Keratinocyte (primary cell): ENCODE measurements at regions not wholly inside any gene's neighbourhood (a gene's known extent, or its start where the extent isn't known, plus 50 kb on each side); places are given as distances from the start of the nearest gene placed in this dataset.

ENCODE experiments used
- DNase-seq: peaks from one replicate; pipeline ENCODE4 v3.0.0-alpha.2; 2011; ENCODE audit warnings: low read depth, missing footprints, low spot score
- FAIRE-seq: peaks from 2 replicates; lab custom pipeline; 2011; peaks lifted over from hg19 to GRCh38; lab: Jason Lieb, UNC
- H2AFZ ChIP-seq: 2 replicates; pipeline ENCODE4 v1.6.0; 2012; ENCODE audit warnings: low read length, control low read depth, inconsistent platforms; ENCODE audit not compliant: control insufficient read depth
- H3K27ac ChIP-seq: 2 replicates; pipeline ENCODE4 v1.5.1; 2011; ENCODE audit warnings: low read length; ENCODE audit not compliant: control insufficient read depth, insufficient read depth
- H3K27me3 ChIP-seq: 3 replicates; pipeline ENCODE4 v1.6.0; 2011; ENCODE audit warnings: low read length; ENCODE audit not compliant: control insufficient read depth, insufficient read depth; ENCODE audit errors: extremely low read depth
- H3K36me3 ChIP-seq, 2 experiments: 2 replicates in 1 of 2; 3 replicates in 1 of 2; pipeline ENCODE4 v1.5.1; 2011; ENCODE audit warnings: low read length in 2 of 2, mild to moderate bottlenecking in 1 of 2; ENCODE audit not compliant: control insufficient read depth in 2 of 2, insufficient read depth in 2 of 2; ENCODE audit errors: extremely low read depth in 1 of 2
- H3K4me1 ChIP-seq: 3 replicates; pipeline ENCODE4 v1.5.1; 2011; ENCODE audit warnings: low read length; ENCODE audit not compliant: control insufficient read depth, insufficient read depth; ENCODE audit errors: extremely low read depth
- H3K4me2 ChIP-seq: 3 replicates; pipeline ENCODE4 v1.6.0; 2011; ENCODE audit warnings: low read depth, low read length; ENCODE audit not compliant: control insufficient read depth, insufficient read depth; ENCODE audit errors: extremely low read depth
- H3K4me3 ChIP-seq, 3 experiments: fragments of 200-600 bp in 1 of 3; sonication (generic) in 1 of 3; 2 replicates in 2 of 3; 3 replicates in 1 of 3; pipeline ENCODE4 v1.5.1; 2011 to 2016; ENCODE audit warnings: low read length in 3 of 3, mild to moderate bottlenecking in 3 of 3, control low read depth in 2 of 3, inconsistent platforms in 1 of 3, low read depth in 1 of 3, mixed read lengths in 1 of 3, mixed run types in 1 of 3, moderate library complexity in 1 of 3; ENCODE audit not compliant: control insufficient read depth in 2 of 3, insufficient read depth in 2 of 3; ENCODE audit errors: extremely low read depth in 1 of 3
- H3K79me2 ChIP-seq: 2 replicates; pipeline ENCODE4 v1.6.0; 2012; ENCODE audit warnings: low read length; ENCODE audit not compliant: control insufficient read depth, insufficient read depth
- H3K9ac ChIP-seq: 3 replicates; pipeline ENCODE4 v1.6.0; 2011; ENCODE audit warnings: low read length; ENCODE audit not compliant: control insufficient read depth, insufficient read depth; ENCODE audit errors: extremely low read depth
- H3K9me1 ChIP-seq: 3 replicates; pipeline ENCODE4 v1.6.0; 2011; ENCODE audit warnings: low read length; ENCODE audit not compliant: control insufficient read depth, insufficient read depth; ENCODE audit errors: extremely low read depth
- H3K9me3 ChIP-seq: 2 replicates; pipeline ENCODE4 v1.5.1; 2012; ENCODE audit warnings: low read depth, low read length; ENCODE audit not compliant: control insufficient read depth
- H4K20me1 ChIP-seq: 3 replicates; pipeline ENCODE4 v1.6.0; 2011; ENCODE audit warnings: low read length; ENCODE audit not compliant: control insufficient read depth, insufficient read depth; ENCODE audit errors: extremely low read depth
- EZH2 ChIP-seq: IDR thresholded peaks from one replicate; pipeline ENCODE4 v1.6.1; 2012; ENCODE audit warnings: inconsistent platforms, mild to moderate bottlenecking, low read length, moderate library complexity
- dilution Hi-C: fragments of 300-500 bp; cut with MboI; formaldehyde crosslinking; loops from one replicate; pipeline ENCODE4 v1.7.0; 2020; ENCODE audit warnings: low sequenced_read_pairs; ENCODE audit not compliant: extremely low pct_ligation_motif_present
- TF ChIP-seq, protein P1 (sequence below), 3 experiments: IDR thresholded peaks in 1 of 3; conservative IDR thresholded peaks in 1 of 3; optimal IDR thresholded peaks in 1 of 3; 2 replicates in 2 of 3; 3 replicates in 1 of 3; pipeline versions ENCODE3 to v1.5.1; 2011; ENCODE audit warnings: low read length in 3 of 3, mild to moderate bottlenecking in 3 of 3, moderate library complexity in 2 of 3, control low read depth in 1 of 3, inconsistent platforms in 1 of 3; ENCODE audit not compliant: insufficient read depth in 2 of 3; ENCODE audit errors: extremely low read depth in 1 of 3

DNA sequence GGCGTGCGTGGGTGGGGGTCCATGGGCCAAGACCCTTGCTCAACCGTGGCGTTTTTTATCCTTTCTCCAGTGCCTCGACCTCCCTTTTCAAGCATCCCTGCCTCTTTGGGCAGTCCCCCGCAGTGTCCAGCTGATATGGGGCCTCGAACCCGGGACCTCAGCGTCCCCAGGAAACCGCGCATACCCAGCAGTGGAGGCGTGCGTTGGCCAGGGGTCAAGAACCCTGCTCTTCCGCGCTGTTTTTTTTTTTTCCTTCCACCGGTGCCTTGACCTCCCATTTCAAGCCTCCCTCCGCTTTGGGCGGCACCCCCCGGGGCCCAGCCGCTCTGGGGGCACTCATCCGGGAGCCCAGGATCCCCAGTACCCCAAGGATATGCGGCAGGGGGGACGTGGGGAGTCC is 325.8 kb downstream of the ALG10 start:
- H4K20me1 ChIP-seq = no peaks in the 10 kb centered on the region
- TF ChIP-seq, protein P1, sequence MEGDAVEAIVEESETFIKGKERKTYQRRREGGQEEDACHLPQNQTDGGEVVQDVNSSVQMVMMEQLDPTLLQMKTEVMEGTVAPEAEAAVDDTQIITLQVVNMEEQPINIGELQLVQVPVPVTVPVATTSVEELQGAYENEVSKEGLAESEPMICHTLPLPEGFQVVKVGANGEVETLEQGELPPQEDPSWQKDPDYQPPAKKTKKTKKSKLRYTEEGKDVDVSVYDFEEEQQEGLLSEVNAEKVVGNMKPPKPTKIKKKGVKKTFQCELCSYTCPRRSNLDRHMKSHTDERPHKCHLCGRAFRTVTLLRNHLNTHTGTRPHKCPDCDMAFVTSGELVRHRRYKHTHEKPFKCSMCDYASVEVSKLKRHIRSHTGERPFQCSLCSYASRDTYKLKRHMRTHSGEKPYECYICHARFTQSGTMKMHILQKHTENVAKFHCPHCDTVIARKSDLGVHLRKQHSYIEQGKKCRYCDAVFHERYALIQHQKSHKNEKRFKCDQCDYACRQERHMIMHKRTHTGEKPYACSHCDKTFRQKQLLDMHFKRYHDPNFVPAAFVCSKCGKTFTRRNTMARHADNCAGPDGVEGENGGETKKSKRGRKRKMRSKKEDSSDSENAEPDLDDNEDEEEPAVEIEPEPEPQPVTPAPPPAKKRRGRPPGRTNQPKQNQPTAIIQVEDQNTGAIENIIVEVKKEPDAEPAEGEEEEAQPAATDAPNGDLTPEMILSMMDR (optimal IDR thresholded peaks at IDR 0.05 in 1 of 3, IDR thresholded peaks at IDR 0.05 in 1 of 3, conservative IDR thresholded peaks at IDR 0.05 in 1 of 3; ENCODE audit: extremely low read depth in 1 of 3, insufficient read depth in 2 of 3, low read length in 3 of 3) = no peak
- no peak for TF ChIP-seq EZH2
- no peak overlapping the region for H3K9ac ChIP-seq
- no peaks in the 10 kb centered on the region for H3K9me1 ChIP-seq
- H3K4me1 ChIP-seq = no peaks in the 10 kb centered on the region
- no peaks in the 10 kb centered on the region for H3K79me2 ChIP-seq
- no peak overlapping the region for H3K27ac ChIP-seq
- H3K9me3 ChIP-seq = peaks cover 7% of the 10 kb centered on the region
- DNase-seq (no peak), FAIRE-seq (no peak)
- H3K4me3 ChIP-seq = no peak overlapping the region
- no peaks in the 10 kb centered on the region for H3K36me3 ChIP-seq
- H2AFZ ChIP-seq = no peak overlapping the region
- no peak overlapping the region for H3K4me2 ChIP-seq
- no peaks in the 10 kb centered on the region for H3K27me3 ChIP-seq
- dilution Hi-C loops = no loop called here

DNA sequence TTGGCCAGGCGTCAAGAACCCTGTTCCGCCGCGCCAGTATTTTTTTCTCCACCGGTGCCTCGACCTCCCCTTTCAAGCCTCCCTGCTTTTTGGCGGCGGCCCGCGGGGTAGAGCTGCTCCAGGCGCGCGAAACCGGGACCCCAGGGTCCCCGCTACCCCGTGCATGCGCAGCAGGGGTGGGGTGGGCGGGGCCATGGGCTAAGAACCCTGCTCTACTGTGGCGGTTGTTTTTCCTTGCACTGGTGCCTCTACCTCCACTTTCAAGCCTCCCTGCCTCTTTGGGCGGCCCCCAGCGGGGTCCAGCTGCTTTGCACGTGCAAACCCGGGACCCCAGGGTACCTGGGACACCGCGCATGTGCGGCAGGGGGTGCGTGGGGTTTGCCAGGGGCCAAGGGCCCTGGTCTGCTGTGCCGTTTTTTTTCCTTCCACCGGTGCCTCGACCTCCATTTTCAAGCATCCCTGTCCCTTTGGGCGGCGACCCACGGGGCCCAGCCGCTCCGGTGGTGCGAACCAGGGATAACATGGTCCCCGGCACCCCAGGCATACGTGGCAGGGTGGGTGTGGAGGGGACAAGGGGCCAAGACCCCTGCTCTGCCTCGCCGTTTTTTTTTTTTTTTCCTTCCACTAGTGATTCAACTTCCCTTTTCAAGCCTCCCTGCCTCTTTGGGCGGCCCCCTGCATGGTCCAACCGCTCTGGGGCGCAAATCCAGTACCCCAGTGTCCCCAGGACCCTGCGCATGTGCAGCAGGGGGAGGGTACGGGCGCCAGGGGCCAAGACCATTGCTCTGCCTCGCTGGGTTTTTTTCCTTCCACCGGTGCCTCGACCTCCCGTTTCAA is 326.8 kb downstream of the ALG10 start:
- no peaks in the 10 kb centered on the region for H4K20me1 ChIP-seq
- no peak for DNase-seq
- TF ChIP-seq, protein P1 (optimal IDR thresholded peaks at IDR 0.05 in 1 of 3, IDR thresholded peaks at IDR 0.05 in 1 of 3, conservative IDR thresholded peaks at IDR 0.05 in 1 of 3; ENCODE audit: extremely low read depth in 1 of 3, insufficient read depth in 2 of 3, low read length in 3 of 3) = no peak
- TF ChIP-seq EZH2 = no peak
- no peaks in the 10 kb centered on the region for H3K9me1 ChIP-seq
- dilution Hi-C loops = no loop called here
- H3K36me3 ChIP-seq = no peaks in the 10 kb centered on the region
- no peak overlapping the region for H3K27ac ChIP-seq
- no peak overlapping the region for H3K4me2 ChIP-seq
- no peak overlapping the region for H3K4me3 ChIP-seq
- no peak overlapping the region for H2AFZ ChIP-seq
- FAIRE-seq = no peak
- H3K9me3 ChIP-seq = peaks cover 3% of the 10 kb centered on the region
- no peak overlapping the region for H3K9ac ChIP-seq
- H3K4me1 ChIP-seq = no peaks in the 10 kb centered on the region
- no peaks in the 10 kb centered on the region for H3K27me3 ChIP-seq
- H3K79me2 ChIP-seq = no peaks in the 10 kb centered on the region
